ENCODE measurements at regions not wholly inside any gene's neighbourhood (a gene's known extent, or its start where the extent isn't known, plus 50 kb on each side); places are given as distances from the start of the nearest gene placed in this dataset.

DNA sequence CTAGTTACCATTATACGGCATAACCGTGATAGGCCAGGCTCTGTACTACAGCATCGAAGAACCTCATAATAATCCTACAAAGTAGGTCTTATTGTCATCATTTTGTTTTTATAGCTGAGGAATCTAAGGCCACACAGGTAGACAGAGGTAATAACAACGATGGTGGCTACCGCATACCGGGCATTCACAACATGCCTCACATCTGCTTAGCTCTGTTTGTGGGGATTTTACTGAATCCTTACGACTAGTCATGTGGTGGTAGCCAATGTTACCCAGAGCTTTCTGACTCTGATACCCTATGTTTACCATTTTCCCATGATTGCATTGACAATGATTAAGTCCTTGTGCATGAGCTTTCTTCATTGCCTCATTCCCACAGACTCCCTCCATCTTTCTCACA, 269.4 kb downstream of the TCF7L2 start:
- TF ChIP-seq CTCF (IDR thresholded peaks at IDR 0.05; ENCODE audit: low read depth, low read length, missing control alignments): no peak
- no peak for DNase-seq (ENCODE audit: low read depth)

GRCh38 chr10:113221756-113222168, 271.7 kb downstream of the TCF7L2 start:
- no peak for TF ChIP-seq CTCF (IDR thresholded peaks at IDR 0.05; ENCODE audit: low read depth, low read length, missing control alignments)
- no peak overlapping the region for H3K4me3 ChIP-seq (ENCODE audit: low read depth, low read length)
- no peak for DNase-seq (ENCODE audit: low read depth)

More for the DNA sequence above, 269.4 kb downstream of the TCF7L2 start:
- no peak overlapping the region for H3K4me3 ChIP-seq (ENCODE audit: low read depth, low read length)

DNA sequence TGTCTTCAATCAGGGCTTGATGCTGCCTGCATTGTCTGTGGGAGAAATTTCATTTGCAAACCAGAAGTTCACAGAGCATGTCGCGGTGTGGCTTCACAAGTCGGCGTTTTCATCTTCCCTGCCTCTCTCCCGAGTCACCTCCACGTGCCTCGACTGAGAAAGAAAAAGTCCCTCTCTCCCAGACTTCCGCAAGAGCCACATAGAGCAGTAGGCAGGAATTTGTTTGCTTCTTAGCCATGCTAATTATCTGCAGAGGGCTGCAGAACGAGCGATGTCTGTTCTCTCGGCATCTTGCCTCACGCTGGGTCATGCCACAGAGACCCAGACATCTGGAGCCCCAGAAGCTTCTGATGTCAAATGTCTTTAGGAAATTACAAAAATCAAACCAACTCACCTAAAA, 272.2 kb downstream of the TCF7L2 start:
- no peak for DNase-seq (ENCODE audit: low read depth)
- no peak overlapping the region for H3K4me3 ChIP-seq (ENCODE audit: low read depth, low read length)
- TF ChIP-seq CTCF (IDR thresholded peaks at IDR 0.05; ENCODE audit: low read depth, low read length, missing control alignments): no peak

GRCh38 chr10:113225364-113225763, 275.3 kb downstream of the TCF7L2 start:
- no peak overlapping the region for H3K4me3 ChIP-seq (ENCODE audit: low read depth, low read length)
- no peak for DNase-seq (ENCODE audit: low read depth)
- TF ChIP-seq CTCF (IDR thresholded peaks at IDR 0.05; ENCODE audit: low read depth, low read length, missing control alignments): no peak

GRCh38 chr10:113225903-113226302, 275.9 kb downstream of the TCF7L2 start:
- no peak for DNase-seq (ENCODE audit: low read depth)
- no peak for TF ChIP-seq CTCF (IDR thresholded peaks at IDR 0.05; ENCODE audit: low read depth, low read length, missing control alignments)
- no peak overlapping the region for H3K4me3 ChIP-seq (ENCODE audit: low read depth, low read length)

DNA sequence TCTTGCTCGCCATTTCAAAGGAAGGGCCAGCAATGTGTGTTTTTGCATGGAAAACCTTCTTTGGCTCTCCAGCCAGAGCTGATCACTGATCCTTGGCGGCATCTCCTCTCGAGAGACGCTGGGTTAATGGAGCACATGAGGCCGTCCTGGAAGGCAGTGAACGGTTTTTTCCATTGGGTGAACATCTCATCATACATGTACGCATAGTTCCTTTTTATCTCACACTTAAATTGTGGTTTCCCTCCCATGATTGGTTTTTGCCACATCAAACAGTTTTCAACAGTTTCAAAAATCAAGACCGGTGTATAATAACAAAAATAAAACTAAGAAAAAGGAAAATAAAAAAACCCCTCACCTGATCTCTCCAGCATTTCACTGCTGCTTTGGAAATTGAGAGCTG, 276.4 kb downstream of the TCF7L2 start:
- H3K4me3 ChIP-seq (ENCODE audit: low read depth, low read length): no peak overlapping the region
- TF ChIP-seq CTCF (IDR thresholded peaks at IDR 0.05; ENCODE audit: low read depth, low read length, missing control alignments): no peak
- DNase-seq (ENCODE audit: low read depth): no peak

GRCh38 chr10:113226831-113227445, 276.9 kb downstream of the TCF7L2 start:
- no peak overlapping the region for H3K4me3 ChIP-seq (ENCODE audit: low read depth, low read length)
- no peak for TF ChIP-seq CTCF (IDR thresholded peaks at IDR 0.05; ENCODE audit: low read depth, low read length, missing control alignments)
- no peak for DNase-seq (ENCODE audit: low read depth)

Measured in GM12864 (cell line).